Left ventricle myocardium superior (tissue), 1 donor: ENCODE measurements at regions not wholly inside any gene's neighbourhood (a gene's known extent, or its start where the extent isn't known, plus 50 kb on each side); places are given as distances from the start of the nearest gene placed in this dataset.

Experiments
- ATAC-seq: fragments of 200-7000 bp; cut with Tn5 transposase; one replicate; pipeline ENCODE4 v1.9.1; 2020; ENCODE audit warnings: mild to moderate bottlenecking, moderate library complexity
- DNase-seq: peaks from one replicate; pipeline ENCODE4 v3.0.0-alpha.2; 2020
- intact Hi-C: fragments of 100-400 bp; cut with micrococcal nuclease; formaldehyde crosslinking; loops from one replicate; pipeline ENCODE4 v1.11.0; 2022
- donor health status: DM: no; HTN: yes; CAD: no; lungs with severe emphysema.

DNA sequence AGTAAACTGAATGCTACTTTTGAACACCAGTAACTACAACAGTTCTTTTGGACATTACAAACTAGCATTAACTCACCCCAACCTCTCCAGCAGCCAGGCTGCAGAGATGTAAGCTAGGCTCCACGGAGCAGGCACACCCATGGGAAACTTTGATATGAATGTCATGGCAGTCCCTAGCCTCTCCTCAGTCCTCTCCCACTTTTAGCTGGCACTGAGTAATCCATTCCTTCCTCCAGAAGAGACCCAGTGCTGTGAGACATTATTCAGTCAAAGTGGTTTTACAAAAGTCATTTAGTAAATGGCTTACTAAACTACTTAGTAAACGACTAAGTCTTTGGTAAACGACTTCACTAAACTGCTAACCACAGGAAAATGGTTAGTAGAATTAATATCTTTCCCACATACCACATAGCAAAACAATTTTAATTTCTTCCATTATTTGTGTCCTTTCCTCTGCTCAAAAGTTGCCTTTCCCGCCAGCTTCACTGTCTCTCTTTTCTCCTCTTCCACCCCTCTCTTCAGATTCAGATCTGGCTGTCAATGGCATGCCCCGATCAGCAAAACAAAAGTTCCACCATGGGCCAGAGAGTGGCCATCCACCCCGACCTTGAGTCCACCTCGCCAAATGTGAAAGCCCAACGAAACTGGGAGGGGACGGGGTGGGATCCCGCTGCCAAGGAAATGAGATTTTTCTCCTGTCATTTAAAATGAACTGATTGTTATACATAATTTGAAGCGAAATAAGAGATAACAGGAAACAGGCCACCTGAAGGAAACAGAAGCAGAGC is 67.5 kb upstream of the TJP1 start:
- intact Hi-C loops = loop anchor here (10.0 kb wide), 1 partner anchor 65 kb away; the partner anchor contains the start of gene TJP1
- DNase-seq (no peak), ATAC-seq (peak; percentile 73)

DNA sequence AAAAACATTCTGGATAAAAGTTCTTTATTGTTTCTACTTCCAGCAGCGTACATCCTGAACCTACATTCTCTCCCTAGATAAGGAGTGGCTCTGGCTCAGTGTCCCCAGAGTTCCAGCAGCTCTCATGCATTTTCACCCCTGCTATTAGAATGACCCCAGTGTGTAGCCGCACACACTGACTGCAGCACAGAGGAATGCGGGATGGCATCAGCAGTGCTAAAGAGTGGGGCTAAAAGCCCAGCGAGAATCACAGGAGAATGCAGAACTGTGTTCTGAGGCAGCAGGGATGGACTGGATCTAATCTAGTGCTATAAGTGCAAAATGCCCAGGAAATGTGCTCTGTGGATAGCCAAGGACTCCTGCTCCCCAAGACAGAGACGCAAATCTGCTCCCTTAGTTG is 66.4 kb upstream of the TJP1 start:
- no peak for DNase-seq
- intact Hi-C loops = loop anchor here (10.0 kb wide), 1 partner anchor 64 kb away; the partner anchor contains the start of gene TJP1
- peak; percentile 93 for ATAC-seq

DNA sequence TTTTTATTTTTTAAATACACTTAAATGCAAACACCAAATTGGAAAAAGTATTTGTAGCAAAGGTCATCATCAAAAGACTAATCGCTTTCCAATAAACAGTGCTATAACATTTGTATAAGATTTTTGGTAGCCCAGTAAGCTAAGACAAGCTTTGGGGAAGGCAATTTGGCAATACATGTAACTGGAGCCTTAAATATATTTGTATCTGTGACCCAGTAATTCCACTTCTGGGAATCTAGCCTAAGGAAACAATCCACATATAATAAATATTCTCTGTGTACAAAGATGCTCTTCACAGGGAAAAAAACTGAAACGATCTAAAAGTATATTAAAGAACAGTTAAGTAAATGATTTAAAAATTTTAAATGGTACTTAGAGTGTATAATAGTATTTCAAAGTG is 65.5 kb upstream of the TJP1 start:
- DNase-seq (no peak), ATAC-seq (no peak)
- intact Hi-C loops = loop anchor here (10.0 kb wide), 1 partner anchor 63 kb away; the partner anchor contains the start of gene TJP1

DNA sequence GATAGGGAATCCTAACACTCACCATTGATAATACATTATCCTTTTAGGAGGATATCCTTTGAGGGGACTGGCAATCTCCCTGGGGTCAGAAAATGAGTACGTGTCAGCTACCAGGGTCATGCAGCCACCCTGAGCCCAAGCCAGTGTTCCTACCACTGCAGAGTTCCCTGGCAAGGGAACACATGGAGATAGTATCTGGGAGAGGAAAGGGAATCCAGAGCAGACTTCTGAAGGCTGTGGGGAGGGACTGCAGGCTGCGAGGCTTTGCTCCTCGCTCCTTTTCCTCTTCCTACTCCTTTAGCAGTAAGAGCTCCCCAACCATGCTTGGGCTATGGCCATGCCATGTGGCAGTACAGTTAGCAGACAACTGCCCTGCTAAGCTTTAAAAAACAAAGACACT is 62.9 kb upstream of the TJP1 start:
- no peak for DNase-seq
- intact Hi-C loops = loop anchor here (10.0 kb wide), 1 partner anchor 60 kb away; the partner anchor contains the start of gene TJP1
- ATAC-seq = peak; percentile 39

DNA sequence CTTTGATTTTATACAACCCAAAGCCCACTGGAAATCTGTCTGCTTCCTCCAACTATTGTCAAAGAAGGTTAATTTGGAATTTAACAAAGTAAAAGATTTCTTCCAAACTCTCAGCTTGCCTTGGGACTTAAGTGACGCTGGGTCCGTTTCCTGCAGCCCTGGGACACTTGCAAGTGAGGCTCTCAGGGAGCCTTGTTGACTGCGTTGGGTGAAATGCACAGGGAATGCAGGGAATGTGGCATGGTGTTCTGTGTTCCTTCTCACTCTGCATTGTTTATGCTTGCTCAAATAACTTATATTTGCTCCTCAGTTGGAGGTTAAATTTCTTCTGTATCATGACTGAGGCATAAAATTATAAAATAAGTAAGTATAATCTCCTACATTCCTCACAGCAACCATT is 60.9 kb upstream of the TJP1 start:
- DNase-seq (no peak), ATAC-seq (peak; percentile 74)
- intact Hi-C loops = loop anchor here (10.0 kb wide), 1 partner anchor 58 kb away; the partner anchor contains the start of gene TJP1

DNA sequence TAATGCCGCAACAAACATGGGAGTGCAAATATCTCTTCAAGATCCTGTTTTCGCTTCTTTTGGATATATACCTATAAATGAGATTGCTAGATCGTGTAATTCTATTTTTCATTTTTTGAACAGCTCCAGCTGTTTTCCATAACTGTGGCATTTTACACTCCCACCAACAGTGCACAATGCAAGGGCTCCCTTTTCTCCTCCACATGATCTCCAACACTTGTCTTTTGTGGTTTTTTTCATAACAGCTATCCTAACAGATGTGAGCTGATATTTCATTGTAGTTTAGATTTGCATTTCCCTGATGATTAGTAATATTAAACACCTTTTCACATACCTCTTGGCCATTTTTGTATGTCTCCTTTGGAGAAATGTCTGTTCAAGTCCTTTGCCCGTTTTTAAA is 58.6 kb upstream of the TJP1 start:
- ATAC-seq = no peak
- DNase-seq = no peak
- intact Hi-C loops = loop anchor here (10.0 kb wide), 1 partner anchor 56 kb away; the partner anchor contains the start of gene TJP1

DNA sequence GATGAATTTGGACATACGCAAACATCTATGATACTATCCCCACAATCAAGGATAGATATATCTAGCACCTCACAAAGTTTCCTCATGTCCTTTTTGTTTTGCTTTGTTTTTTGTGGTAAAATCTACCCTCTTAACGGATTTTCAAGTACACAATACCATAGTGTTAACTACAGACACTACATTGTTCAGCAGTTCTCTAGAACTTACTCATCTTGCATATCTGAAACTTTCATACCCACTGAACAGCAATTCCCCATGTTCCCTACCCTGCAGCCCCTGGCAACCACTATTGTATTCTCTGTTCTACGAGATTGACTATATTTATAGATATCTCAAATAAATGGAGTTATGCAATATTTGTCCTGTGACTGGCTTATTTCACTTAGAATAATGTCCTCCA is 58.1 kb upstream of the TJP1 start:
- intact Hi-C loops = loop anchor here (10.0 kb wide), 1 partner anchor 56 kb away; the partner anchor contains the start of gene TJP1
- DNase-seq = no peak
- ATAC-seq = no peak

DNA sequence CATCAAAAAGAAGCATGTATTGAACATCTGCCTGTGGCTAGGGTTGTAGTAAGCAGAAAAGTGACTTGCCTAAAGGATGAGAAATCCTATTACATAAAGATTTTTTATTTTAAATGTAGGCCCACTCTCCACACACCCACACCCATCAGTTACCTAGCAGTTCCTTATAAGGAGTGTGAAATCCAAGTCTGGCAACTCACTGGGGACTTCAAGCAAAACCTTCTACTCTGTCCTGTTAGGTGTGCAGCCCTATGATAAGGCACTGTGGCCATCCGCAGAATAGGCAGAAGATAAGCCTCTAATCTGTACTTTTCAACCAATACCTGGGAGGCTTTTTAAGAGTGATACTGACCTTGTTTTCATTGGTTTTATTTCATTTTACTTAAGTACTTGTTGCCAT is 52.7 kb upstream of the TJP1 start:
- no peak for ATAC-seq
- intact Hi-C loops = no loop called here
- no peak for DNase-seq

DNA sequence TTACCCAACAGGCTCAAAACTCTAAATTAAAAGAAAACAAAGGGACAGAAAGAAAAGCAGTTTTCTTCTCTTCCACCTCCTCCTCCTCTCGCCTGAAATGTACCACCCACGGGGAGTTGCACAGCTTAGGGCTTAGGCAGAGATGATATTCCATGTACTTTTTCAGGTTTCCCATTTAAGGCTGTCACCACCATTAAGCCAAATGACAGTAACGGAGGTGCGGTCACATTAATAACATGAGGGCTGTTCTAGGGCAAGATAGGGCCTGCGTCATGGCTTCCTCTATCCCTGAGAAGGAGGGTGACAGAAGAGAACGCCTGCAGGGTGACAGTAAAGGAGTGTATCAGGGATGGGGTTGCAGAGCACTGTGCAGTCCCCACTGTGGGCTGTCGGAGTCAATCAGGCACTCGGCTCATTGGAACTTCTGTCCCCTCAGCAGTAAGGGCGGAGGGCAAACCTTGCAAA is 51.7 kb upstream of the TJP1 start:
- intact Hi-C loops = no loop called here
- DNase-seq (no peak), ATAC-seq (no peak)

DNA sequence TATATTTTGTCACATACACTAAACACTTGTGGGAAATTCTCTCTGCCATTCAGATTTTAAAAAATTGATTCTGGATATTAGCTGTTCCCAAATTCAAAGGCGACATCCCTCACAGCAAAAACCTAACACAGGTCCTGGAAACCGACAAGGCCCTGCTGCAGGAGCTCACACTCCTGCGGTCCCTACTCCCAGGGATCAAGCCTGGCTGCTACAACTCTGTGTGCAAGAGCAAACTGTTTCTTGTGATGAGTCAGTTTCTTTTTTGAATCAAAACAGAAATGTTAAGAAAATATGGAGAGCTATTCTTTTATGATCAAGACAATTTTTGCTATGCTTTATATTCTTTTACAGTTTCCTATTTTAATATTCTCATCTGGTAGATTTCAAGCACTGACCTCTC is 51.0 kb upstream of the TJP1 start:
- intact Hi-C loops = no loop called here
- DNase-seq (no peak), ATAC-seq (no peak)

DNA sequence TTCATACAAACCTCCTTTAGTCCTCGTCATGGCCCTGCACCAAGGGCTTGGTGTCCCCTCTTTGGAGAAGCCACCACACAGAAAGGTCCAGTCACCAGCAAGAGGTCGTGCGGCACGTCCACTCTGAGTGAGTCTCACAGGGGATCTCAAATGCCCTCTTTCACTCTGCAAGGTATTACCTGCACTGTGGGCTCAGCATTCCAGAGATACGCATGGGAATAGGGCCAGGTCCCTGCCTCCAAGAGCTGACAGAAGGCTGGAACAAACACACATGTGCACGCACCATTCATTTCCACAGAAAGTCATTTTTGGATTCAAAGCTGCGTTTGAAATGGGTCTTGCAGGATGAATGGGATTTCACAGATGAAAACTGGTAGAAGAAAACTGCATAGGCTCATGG is 50.4 kb upstream of the TJP1 start:
- intact Hi-C loops = no loop called here
- no peak for ATAC-seq

More for the DNA sequence above, 50.4 kb upstream of the TJP1 start:
- DNase-seq = no peak
